ENCODE measurements at regions not wholly inside any gene's neighbourhood (a gene's known extent, or its start where the extent isn't known, plus 50 kb on each side); places are given as distances from the start of the nearest gene placed in this dataset.

DNA sequence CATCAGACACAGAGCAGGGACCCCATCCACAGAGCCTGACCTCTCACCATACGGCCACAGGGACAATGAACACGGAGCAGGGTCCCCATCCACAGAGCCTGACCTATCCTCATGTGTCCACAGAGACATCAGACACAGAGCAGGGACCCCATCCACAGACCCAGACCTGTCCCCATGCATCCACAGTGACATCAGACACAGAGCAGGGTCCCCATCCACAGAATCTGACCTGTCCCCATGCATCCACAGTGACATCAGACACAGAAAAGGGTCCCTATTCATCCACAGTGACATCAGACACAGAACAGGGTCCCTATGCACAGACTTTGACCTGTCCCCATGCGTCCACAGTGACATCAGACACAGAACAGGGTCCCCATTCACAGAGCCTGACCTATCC is 325.1 kb upstream of the RAB6C start:
- no peak overlapping the region for H3K4me3 Mint-ChIP-seq
- TF ChIP-seq GRHL2 (CRISPR knock-in tag; IDR thresholded peaks at IDR 0.05; ENCODE audit: insufficient replicate concordance, severe bottlenecking) (no peak), TP53 (CRISPR knock-in tag; IDR thresholded peaks at IDR 0.05) (no peak), CREB1 (CRISPR knock-in tag; IDR thresholded peaks at IDR 0.05) (no peak), NFATC4 (CRISPR knock-in tag; IDR thresholded peaks at IDR 0.05) (no peak), HMGA2 (CRISPR knock-in tag; IDR thresholded peaks at IDR 0.05) (no peak)
- TF ChIP-seq, protein P1, sequence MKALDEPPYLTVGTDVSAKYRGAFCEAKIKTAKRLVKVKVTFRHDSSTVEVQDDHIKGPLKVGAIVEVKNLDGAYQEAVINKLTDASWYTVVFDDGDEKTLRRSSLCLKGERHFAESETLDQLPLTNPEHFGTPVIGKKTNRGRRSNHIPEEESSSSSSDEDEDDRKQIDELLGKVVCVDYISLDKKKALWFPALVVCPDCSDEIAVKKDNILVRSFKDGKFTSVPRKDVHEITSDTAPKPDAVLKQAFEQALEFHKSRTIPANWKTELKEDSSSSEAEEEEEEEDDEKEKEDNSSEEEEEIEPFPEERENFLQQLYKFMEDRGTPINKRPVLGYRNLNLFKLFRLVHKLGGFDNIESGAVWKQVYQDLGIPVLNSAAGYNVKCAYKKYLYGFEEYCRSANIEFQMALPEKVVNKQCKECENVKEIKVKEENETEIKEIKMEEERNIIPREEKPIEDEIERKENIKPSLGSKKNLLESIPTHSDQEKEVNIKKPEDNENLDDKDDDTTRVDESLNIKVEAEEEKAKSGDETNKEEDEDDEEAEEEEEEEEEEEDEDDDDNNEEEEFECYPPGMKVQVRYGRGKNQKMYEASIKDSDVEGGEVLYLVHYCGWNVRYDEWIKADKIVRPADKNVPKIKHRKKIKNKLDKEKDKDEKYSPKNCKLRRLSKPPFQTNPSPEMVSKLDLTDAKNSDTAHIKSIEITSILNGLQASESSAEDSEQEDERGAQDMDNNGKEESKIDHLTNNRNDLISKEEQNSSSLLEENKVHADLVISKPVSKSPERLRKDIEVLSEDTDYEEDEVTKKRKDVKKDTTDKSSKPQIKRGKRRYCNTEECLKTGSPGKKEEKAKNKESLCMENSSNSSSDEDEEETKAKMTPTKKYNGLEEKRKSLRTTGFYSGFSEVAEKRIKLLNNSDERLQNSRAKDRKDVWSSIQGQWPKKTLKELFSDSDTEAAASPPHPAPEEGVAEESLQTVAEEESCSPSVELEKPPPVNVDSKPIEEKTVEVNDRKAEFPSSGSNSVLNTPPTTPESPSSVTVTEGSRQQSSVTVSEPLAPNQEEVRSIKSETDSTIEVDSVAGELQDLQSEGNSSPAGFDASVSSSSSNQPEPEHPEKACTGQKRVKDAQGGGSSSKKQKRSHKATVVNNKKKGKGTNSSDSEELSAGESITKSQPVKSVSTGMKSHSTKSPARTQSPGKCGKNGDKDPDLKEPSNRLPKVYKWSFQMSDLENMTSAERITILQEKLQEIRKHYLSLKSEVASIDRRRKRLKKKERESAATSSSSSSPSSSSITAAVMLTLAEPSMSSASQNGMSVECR (CRISPR knock-in tag; IDR thresholded peaks at IDR 0.05; ENCODE audit: borderline replicate concordance): no peak
- TF ChIP-seq, protein P2, sequence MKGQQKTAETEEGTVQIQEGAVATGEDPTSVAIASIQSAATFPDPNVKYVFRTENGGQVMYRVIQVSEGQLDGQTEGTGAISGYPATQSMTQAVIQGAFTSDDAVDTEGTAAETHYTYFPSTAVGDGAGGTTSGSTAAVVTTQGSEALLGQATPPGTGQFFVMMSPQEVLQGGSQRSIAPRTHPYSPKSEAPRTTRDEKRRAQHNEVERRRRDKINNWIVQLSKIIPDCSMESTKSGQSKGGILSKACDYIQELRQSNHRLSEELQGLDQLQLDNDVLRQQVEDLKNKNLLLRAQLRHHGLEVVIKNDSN (CRISPR knock-in tag; IDR thresholded peaks at IDR 0.05): no peak
- TF ChIP-seq, protein P3, sequence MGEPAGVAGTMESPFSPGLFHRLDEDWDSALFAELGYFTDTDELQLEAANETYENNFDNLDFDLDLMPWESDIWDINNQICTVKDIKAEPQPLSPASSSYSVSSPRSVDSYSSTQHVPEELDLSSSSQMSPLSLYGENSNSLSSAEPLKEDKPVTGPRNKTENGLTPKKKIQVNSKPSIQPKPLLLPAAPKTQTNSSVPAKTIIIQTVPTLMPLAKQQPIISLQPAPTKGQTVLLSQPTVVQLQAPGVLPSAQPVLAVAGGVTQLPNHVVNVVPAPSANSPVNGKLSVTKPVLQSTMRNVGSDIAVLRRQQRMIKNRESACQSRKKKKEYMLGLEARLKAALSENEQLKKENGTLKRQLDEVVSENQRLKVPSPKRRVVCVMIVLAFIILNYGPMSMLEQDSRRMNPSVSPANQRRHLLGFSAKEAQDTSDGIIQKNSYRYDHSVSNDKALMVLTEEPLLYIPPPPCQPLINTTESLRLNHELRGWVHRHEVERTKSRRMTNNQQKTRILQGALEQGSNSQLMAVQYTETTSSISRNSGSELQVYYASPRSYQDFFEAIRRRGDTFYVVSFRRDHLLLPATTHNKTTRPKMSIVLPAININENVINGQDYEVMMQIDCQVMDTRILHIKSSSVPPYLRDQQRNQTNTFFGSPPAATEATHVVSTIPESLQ (CRISPR knock-in tag; IDR thresholded peaks at IDR 0.05): no peak
- peaks cover 9% of the 10 kb centered on the region; the same call in 1 of the 2 replicates for H3K4me1 Mint-ChIP-seq
- H3K36me3 Mint-ChIP-seq: peaks cover 3% of the 10 kb centered on the region
- ATAC-seq (no peak), DNase-seq (ENCODE audit: low spot score) (no peak)
- no peaks in the 10 kb centered on the region for H3K27me3 Mint-ChIP-seq (ENCODE audit: low read depth)
- H3K9me3 Mint-ChIP-seq: peaks cover 9% of the 10 kb centered on the region
- CTCF ChIA-PET: no interaction called here
- POLR2A ChIA-PET: no interaction called here
- H3K27ac Mint-ChIP-seq: no peak overlapping the region

DNA sequence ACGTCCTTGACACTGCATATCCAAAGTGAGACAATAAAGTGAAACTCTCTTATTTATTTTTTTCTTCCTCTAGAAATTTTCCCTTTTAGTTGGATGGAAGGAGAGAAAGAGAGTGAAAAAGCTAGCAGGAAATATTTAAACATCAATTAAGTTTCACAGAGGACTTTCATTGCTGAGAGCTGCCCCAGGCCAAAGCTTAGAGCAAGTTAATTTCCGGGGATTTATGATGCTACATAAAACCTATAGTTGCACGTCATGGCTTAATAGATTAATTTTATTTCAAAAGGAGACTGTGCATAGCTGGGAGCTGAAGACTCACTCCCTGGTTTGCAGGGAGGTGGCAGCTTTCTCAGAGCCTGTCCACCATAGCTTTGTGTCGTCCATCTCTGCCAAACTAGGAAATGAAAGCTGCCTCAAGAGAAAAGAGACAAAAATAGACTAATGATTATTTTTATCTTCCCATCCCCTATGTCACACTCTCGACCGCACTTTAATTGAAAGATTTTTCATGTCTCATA is 323.3 kb upstream of the RAB6C start:
- Mint-ChIP-seq H3K4me1 (peaks cover 9% of the 10 kb centered on the region; the same call in 1 of the 2 replicates), H3K4me3 (no peak overlapping the region)
- POLR2A ChIA-PET: no interaction called here
- no peak for TF ChIP-seq RELA (CRISPR knock-in tag; IDR thresholded peaks at IDR 0.05; ENCODE audit: borderline replicate concordance)
- TF ChIP-seq ZNF219 (CRISPR knock-in tag; IDR thresholded peaks at IDR 0.05; ENCODE audit: borderline replicate concordance): no peak
- no peak for TF ChIP-seq ZNF671 (CRISPR knock-in tag; IDR thresholded peaks at IDR 0.05)
- TF ChIP-seq, protein P4, sequence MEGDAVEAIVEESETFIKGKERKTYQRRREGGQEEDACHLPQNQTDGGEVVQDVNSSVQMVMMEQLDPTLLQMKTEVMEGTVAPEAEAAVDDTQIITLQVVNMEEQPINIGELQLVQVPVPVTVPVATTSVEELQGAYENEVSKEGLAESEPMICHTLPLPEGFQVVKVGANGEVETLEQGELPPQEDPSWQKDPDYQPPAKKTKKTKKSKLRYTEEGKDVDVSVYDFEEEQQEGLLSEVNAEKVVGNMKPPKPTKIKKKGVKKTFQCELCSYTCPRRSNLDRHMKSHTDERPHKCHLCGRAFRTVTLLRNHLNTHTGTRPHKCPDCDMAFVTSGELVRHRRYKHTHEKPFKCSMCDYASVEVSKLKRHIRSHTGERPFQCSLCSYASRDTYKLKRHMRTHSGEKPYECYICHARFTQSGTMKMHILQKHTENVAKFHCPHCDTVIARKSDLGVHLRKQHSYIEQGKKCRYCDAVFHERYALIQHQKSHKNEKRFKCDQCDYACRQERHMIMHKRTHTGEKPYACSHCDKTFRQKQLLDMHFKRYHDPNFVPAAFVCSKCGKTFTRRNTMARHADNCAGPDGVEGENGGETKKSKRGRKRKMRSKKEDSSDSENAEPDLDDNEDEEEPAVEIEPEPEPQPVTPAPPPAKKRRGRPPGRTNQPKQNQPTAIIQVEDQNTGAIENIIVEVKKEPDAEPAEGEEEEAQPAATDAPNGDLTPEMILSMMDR (IDR thresholded peaks at IDR 0.05): no peak
- TF ChIP-seq, protein P5, sequence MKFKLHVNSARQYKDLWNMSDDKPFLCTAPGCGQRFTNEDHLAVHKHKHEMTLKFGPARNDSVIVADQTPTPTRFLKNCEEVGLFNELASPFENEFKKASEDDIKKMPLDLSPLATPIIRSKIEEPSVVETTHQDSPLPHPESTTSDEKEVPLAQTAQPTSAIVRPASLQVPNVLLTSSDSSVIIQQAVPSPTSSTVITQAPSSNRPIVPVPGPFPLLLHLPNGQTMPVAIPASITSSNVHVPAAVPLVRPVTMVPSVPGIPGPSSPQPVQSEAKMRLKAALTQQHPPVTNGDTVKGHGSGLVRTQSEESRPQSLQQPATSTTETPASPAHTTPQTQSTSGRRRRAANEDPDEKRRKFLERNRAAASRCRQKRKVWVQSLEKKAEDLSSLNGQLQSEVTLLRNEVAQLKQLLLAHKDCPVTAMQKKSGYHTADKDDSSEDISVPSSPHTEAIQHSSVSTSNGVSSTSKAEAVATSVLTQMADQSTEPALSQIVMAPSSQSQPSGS (CRISPR knock-in tag; IDR thresholded peaks at IDR 0.05; ENCODE audit: borderline replicate concordance, low read depth): no peak
- TF ChIP-seq, protein P2 (CRISPR knock-in tag; IDR thresholded peaks at IDR 0.05): no peak
- no peak for TF ChIP-seq JUN (CRISPR knock-in tag; IDR thresholded peaks at IDR 0.05)
- TF ChIP-seq, protein P6, sequence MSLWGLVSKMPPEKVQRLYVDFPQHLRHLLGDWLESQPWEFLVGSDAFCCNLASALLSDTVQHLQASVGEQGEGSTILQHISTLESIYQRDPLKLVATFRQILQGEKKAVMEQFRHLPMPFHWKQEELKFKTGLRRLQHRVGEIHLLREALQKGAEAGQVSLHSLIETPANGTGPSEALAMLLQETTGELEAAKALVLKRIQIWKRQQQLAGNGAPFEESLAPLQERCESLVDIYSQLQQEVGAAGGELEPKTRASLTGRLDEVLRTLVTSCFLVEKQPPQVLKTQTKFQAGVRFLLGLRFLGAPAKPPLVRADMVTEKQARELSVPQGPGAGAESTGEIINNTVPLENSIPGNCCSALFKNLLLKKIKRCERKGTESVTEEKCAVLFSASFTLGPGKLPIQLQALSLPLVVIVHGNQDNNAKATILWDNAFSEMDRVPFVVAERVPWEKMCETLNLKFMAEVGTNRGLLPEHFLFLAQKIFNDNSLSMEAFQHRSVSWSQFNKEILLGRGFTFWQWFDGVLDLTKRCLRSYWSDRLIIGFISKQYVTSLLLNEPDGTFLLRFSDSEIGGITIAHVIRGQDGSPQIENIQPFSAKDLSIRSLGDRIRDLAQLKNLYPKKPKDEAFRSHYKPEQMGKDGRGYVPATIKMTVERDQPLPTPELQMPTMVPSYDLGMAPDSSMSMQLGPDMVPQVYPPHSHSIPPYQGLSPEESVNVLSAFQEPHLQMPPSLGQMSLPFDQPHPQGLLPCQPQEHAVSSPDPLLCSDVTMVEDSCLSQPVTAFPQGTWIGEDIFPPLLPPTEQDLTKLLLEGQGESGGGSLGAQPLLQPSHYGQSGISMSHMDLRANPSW (CRISPR knock-in tag; conservative IDR thresholded peaks at IDR 0.05; ENCODE audit: low read depth): no peak
- TF ChIP-seq, protein P7, sequence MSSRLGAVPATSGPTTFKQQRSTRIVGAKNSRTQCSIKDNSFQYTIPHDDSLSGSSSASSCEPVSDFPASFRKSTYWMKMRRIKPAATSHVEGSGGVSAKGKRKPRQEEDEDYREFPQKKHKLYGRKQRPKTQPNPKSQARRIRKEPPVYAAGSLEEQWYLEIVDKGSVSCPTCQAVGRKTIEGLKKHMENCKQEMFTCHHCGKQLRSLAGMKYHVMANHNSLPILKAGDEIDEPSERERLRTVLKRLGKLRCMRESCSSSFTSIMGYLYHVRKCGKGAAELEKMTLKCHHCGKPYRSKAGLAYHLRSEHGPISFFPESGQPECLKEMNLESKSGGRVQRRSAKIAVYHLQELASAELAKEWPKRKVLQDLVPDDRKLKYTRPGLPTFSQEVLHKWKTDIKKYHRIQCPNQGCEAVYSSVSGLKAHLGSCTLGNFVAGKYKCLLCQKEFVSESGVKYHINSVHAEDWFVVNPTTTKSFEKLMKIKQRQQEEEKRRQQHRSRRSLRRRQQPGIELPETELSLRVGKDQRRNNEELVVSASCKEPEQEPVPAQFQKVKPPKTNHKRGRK (CRISPR knock-in tag; IDR thresholded peaks at IDR 0.05; ENCODE audit: borderline replicate concordance): no peak

More for the DNA sequence above, 323.3 kb upstream of the RAB6C start:
- DNase-seq (ENCODE audit: low spot score): no peak
- Mint-ChIP-seq H3K27me3 (ENCODE audit: low read depth) (no peaks in the 10 kb centered on the region), H3K9me3 (peaks cover 13% of the 10 kb centered on the region), H3K36me3 (peaks cover 3% of the 10 kb centered on the region), H3K27ac (no peak overlapping the region)
- ATAC-seq: no peak
- CTCF ChIA-PET: interaction anchor here (0.9 kb wide), 1 partner anchor 52 kb away, joined by 4 read pairs; no protein-coding TSS in a partner anchor
